Common myeloid progenitor, CD34-positive (primary cell): ENCODE measurements at regions not wholly inside any gene's neighbourhood (a gene's known extent, or its start where the extent isn't known, plus 50 kb on each side); places are given as distances from the start of the nearest gene placed in this dataset.
"Not testable (repeated sequence)": the region's sequence is repeated elsewhere in the genome, so short reads cannot be mapped to it uniquely, and the experiment has no call there.

Experiments used
- CTCF ChIA-PET: fragments of 350-600 bp; sonication (Branson Sonifier 250); formaldehyde crosslinking; loops from one replicate; lab custom pipeline; 2021; ENCODE audit warnings: antibody characterized with exemption; lab: Charles Lee
- POLR2A ChIA-PET: fragments of 350-600 bp; sonication (Branson Sonifier 250); formaldehyde crosslinking; loops from one replicate; lab custom pipeline; 2021; ENCODE audit warnings: antibody characterized with exemption; lab: Charles Lee
- DNase-seq, 3 donors: peaks; one replicate each; pipeline versions ENCODE4 v3.0.0 to v3.0.0-alpha.2; 2013
- H3K27ac ChIP-seq, 2 experiments: 1 replicate in 1 of 2; 2 replicates in 1 of 2; pipeline ENCODE4 v1.7.0; 2013; ENCODE audit warnings: inconsistent platforms in 2 of 2, low read length in 2 of 2, mild to moderate bottlenecking in 2 of 2, low read depth in 1 of 2, moderate library complexity in 1 of 2; ENCODE audit not compliant: severe bottlenecking in 2 of 2, insufficient read depth in 1 of 2, poor library complexity in 1 of 2
- H3K27me3 ChIP-seq, 5 experiments: replicated peaks in 2 of 5; 1 replicate in 3 of 5; 2 replicates in 2 of 5; pipeline versions ENCODE4 v1.6.1 to v1.7.0; 2013; ENCODE audit warnings: low read length in 4 of 5, mild to moderate bottlenecking in 2 of 5, moderate library complexity in 2 of 5, inconsistent platforms in 1 of 5; ENCODE audit not compliant: insufficient read depth in 5 of 5, control insufficient read depth in 4 of 5
- H3K36me3 ChIP-seq, 4 experiments: 1 replicate in 2 of 4; 2 replicates in 2 of 4; pipeline versions ENCODE4 v1.6.1 to v1.7.0; 2013; ENCODE audit warnings: low read length in 3 of 4, control low read depth in 1 of 4, mild to moderate bottlenecking in 1 of 4; ENCODE audit not compliant: control insufficient read depth in 4 of 4, insufficient read depth in 4 of 4
- H3K4me1 ChIP-seq, 4 experiments: 1 replicate in 3 of 4; 2 replicates in 1 of 4; pipeline versions ENCODE4 v1.6.1 to v1.7.1; 2013; ENCODE audit warnings: low read length in 3 of 4, mild to moderate bottlenecking in 3 of 4, control low read depth in 1 of 4, inconsistent platforms in 1 of 4, moderate library complexity in 1 of 4; ENCODE audit not compliant: control insufficient read depth in 4 of 4, insufficient read depth in 4 of 4; ENCODE audit errors: control extremely low read depth in 1 of 4
- H3K4me3 ChIP-seq, 7 experiments: 1 replicate in 4 of 7; 2 replicates in 3 of 7; pipeline versions ENCODE4 v1.5.1 to v1.7.0; 2013; ENCODE audit warnings: mild to moderate bottlenecking in 7 of 7, low read length in 6 of 7, moderate library complexity in 6 of 7, inconsistent platforms in 2 of 7, low read depth in 2 of 7, control low read depth in 1 of 7; ENCODE audit not compliant: insufficient read depth in 4 of 7, control insufficient read depth in 1 of 7; ENCODE audit errors: extremely low read depth in 1 of 7
- H3K9me3 ChIP-seq, 5 experiments: 1 replicate in 4 of 5; 2 replicates in 1 of 5; pipeline versions ENCODE4 v1.6.1 to v1.7.1; 2013; ENCODE audit warnings: low read length in 4 of 5, mild to moderate bottlenecking in 2 of 5, inconsistent platforms in 1 of 5, low read depth in 1 of 5, moderate library complexity in 1 of 5; ENCODE audit not compliant: control insufficient read depth in 4 of 5, insufficient read depth in 2 of 5; ENCODE audit errors: control extremely low read depth in 1 of 5
- WGBS: methylation state at CpG from one replicate; pipeline ENCODE4 v1.1.5; 2013; ENCODE audit not compliant: insufficient coverage; 5-methylcytosine and 5-hydroxymethylcytosine counted together

- DNase-seq, CTCF ChIA-PET, H3K9me3 ChIP-seq, H3K27ac ChIP-seq, H3K36me3 ChIP-seq, H3K4me3 ChIP-seq, H3K4me1 ChIP-seq, POLR2A ChIA-PET, H3K27me3 ChIP-seq: not testable (repeated sequence)
- WGBS, result 97% methylated on average over 13 of the region's 21 CpGs
Measured at GRCh38 chr6:72469406-72469983, 152.4 kb upstream of the KCNQ5 start.

- 88% methylated on average over 1 of the region's 5 CpGs for WGBS
- CTCF ChIA-PET, result no interaction called here
Measured at GRCh38 chr6:72476051-72476450, 145.8 kb upstream of the KCNQ5 start.

DNA sequence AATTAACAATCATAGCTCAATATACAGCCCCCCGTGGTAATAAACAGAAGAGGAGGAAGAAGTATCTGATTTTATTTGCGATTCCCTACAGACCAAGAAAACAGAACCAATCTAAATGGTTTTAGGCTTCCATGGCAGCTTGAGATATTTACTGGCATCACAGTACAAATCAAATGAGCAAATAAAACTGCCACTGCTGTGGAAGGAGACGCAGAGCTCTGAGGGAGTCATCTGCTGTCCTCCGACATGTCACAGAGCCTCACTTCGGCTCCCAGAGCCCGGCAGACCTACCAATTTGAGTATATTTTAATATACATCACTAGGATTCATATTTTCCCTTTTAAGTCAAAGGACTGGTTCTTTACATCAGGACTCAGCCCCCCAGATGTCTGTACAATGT lies 145.2 kb upstream of the KCNQ5 start:
- H3K27ac ChIP-seq, result no peak overlapping the region
- H3K9me3 ChIP-seq, result no peaks in the 10 kb centered on the region
- no peak overlapping the region for H3K4me3 ChIP-seq
- no peaks in the 10 kb centered on the region for H3K36me3 ChIP-seq
- CTCF ChIA-PET, result no interaction called here
- no peaks in the 10 kb centered on the region for H3K4me1 ChIP-seq
- peaks cover 0 to 2% (median 0%) of the 10 kb centered on the region in 5 experiments for H3K27me3 ChIP-seq
- no peak for DNase-seq
- 86% methylated on average over 1 of the region's 6 CpGs for WGBS
- POLR2A ChIA-PET, result no interaction called here

More at GRCh38 chr6:72476051-72476450, 145.8 kb upstream of the KCNQ5 start:
- Histone ChIP-seq H3K36me3 (no peaks in the 10 kb centered on the region), H3K4me1 (no peaks in the 10 kb centered on the region), H3K27me3 (peaks cover 0 to 2% (median 0%) of the 10 kb centered on the region in 5 experiments), H3K4me3 (no peak overlapping the region), H3K27ac (no peak overlapping the region), H3K9me3 (no peaks in the 10 kb centered on the region)
- no peak for DNase-seq
- POLR2A ChIA-PET, result no interaction called here

DNA sequence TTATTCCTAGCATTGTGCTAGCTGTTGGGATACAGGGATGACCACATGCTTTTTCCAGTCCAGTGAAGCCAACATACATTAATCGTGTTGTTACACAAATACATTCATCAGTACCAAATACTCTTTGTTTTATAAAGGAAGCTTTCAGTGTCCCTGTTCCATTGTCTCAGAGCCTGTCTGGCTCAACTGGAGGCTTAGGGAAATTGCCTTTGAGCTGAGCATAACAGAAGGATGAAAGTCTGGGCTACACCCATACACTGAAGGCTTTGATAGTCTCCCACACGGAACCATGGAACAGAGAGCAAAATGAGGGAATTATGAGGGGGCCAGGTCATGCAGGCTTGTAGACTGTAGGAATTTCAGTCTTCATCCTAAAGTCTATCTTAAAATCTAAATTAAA lies 126.4 kb upstream of the KCNQ5 start:
- peaks cover 0 to 2% (median 0%) of the 10 kb centered on the region in 5 experiments for H3K27me3 ChIP-seq
- H3K4me1 ChIP-seq, result no peaks in the 10 kb centered on the region
- 83% methylated on average over 1 of the region's 2 CpGs for WGBS
- no peaks in the 10 kb centered on the region for H3K9me3 ChIP-seq
- no peaks in the 10 kb centered on the region for H3K36me3 ChIP-seq
- no peak overlapping the region for H3K27ac ChIP-seq
- ChIA-PET CTCF (no interaction called here), POLR2A (no interaction called here)
- DNase-seq, result no peak
- no peak overlapping the region for H3K4me3 ChIP-seq

GRCh38 chr6:72497186-72497585 lies 124.7 kb upstream of the KCNQ5 start:
- no peak overlapping the region for H3K4me3 ChIP-seq
- ChIA-PET CTCF (no interaction called here), POLR2A (no interaction called here)
- no peaks in the 10 kb centered on the region for H3K36me3 ChIP-seq
- no peaks in the 10 kb centered on the region for H3K9me3 ChIP-seq
- H3K4me1 ChIP-seq, result no peaks in the 10 kb centered on the region
- no peak for DNase-seq
- H3K27me3 ChIP-seq, result peaks cover 0 to 2% (median 0%) of the 10 kb centered on the region in 5 experiments
- WGBS, result 90% methylated on average over 3 of the region's 3 CpGs
- no peak overlapping the region for H3K27ac ChIP-seq

DNA sequence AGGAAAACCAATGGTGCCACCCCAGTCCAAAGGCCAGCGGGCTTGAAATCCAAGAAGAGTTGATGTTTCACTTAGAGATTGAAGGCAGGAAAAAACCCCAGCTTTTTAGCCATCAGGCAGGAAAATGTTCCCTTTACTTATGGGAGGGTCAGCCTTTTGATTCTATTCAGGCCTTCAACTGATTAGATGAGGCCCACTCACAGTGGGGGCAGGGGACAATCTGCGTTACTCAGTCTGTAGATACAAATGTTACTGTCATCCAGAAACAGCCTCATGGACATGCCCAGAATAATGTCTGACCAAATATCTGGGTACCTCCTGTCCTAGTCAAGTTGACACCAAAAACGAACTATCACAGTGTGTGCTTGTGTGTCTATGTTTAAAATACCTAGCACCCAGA lies 121.2 kb upstream of the KCNQ5 start:
- no peak for DNase-seq
- Histone ChIP-seq H3K27ac (no peak overlapping the region), H3K9me3 (no peaks in the 10 kb centered on the region), H3K4me3 (no peak overlapping the region), H3K36me3 (no peaks in the 10 kb centered on the region), H3K4me1 (no peaks in the 10 kb centered on the region), H3K27me3 (peaks cover 0 to 6% (median 0%) of the 10 kb centered on the region in 5 experiments)
- ChIA-PET CTCF (no interaction called here), POLR2A (no interaction called here)
- 100% methylated on average over 3 of the region's 3 CpGs for WGBS

GRCh38 chr6:72504406-72504805 lies 117.5 kb upstream of the KCNQ5 start:
- no peaks in the 10 kb centered on the region for H3K9me3 ChIP-seq
- 100% methylated on average over 1 of the region's 2 CpGs for WGBS
- CTCF ChIA-PET, result no interaction called here
- H3K27me3 ChIP-seq, result peaks cover 0 to 4% (median 0%) of the 10 kb centered on the region in 5 experiments
- no peaks in the 10 kb centered on the region for H3K36me3 ChIP-seq
- H3K4me3 ChIP-seq, result no peak overlapping the region
- H3K4me1 ChIP-seq, result no peaks in the 10 kb centered on the region
- no peak for DNase-seq
- POLR2A ChIA-PET, result no interaction called here
- no peak overlapping the region for H3K27ac ChIP-seq
